Smooth muscle cell (in vitro differentiated cells): ENCODE measurements at regions not wholly inside any gene's neighbourhood (a gene's known extent, or its start where the extent isn't known, plus 50 kb on each side); places are given as distances from the start of the nearest gene placed in this dataset.

Experiments used
- DNase-seq: peaks from one replicate; lab custom pipeline; 2025; ENCODE audit not compliant: unreplicated experiment; lab: John Stamatoyannopoulos, UW
- H2AFZ ChIP-seq: fragments of 200-600 bp; sonication (generic); 2 replicates; pipeline ENCODE4 v1.6.0; 2016; ENCODE audit warnings: antibody characterized with exemption, low read depth, mild to moderate bottlenecking
- H3F3A ChIP-seq: fragments of 200-600 bp; sonication (generic); 2 replicates; pipeline ENCODE4 v1.6.0; 2017; ENCODE audit warnings: antibody characterized with exemption, low read depth
- H3K27ac ChIP-seq: fragments of 200-600 bp; sonication (generic); 2 replicates; pipeline ENCODE4 v1.5.1; 2016; ENCODE audit warnings: low read depth, mild to moderate bottlenecking
- H3K27me3 ChIP-seq: fragments of 200-600 bp; sonication (generic); 2 replicates; pipeline ENCODE4 v1.6.1; 2016; ENCODE audit warnings: low read depth, mild to moderate bottlenecking
- H3K36me3 ChIP-seq: fragments of 200-600 bp; sonication (generic); 2 replicates; pipeline ENCODE4 v1.5.1; 2016; ENCODE audit warnings: low read depth
- H3K4me1 ChIP-seq: fragments of 200-600 bp; sonication (generic); 2 replicates; pipeline ENCODE4 v1.5.1; 2016; ENCODE audit warnings: low read depth
- H3K4me2 ChIP-seq: fragments of 200-600 bp; sonication (generic); 2 replicates; pipeline ENCODE4 v1.6.0; 2016; ENCODE audit warnings: mild to moderate bottlenecking
- H3K4me3 ChIP-seq: fragments of 200-600 bp; sonication (generic); 2 replicates; pipeline ENCODE4 v1.5.1; 2016; ENCODE audit warnings: mild to moderate bottlenecking
- H3K79me2 ChIP-seq: fragments of 200-600 bp; sonication (generic); 2 replicates; pipeline ENCODE4 v1.6.0; 2016; ENCODE audit warnings: low read depth, mild to moderate bottlenecking
- H3K9ac ChIP-seq: fragments of 200-600 bp; sonication (generic); 2 replicates; pipeline ENCODE4 v1.6.0; 2016; ENCODE audit warnings: low read depth
- H3K9me3 ChIP-seq: fragments of 200-600 bp; sonication (generic); replicated peaks from 2 replicates; pipeline ENCODE4 v1.5.1; 2016; ENCODE audit warnings: low read depth
- H4K20me1 ChIP-seq: fragments of 200-600 bp; sonication (generic); 2 replicates; pipeline ENCODE4 v1.6.0; 2016; ENCODE audit warnings: low read depth
- WGBS: methylation state at CpG from one replicate; pipeline ENCODE4 v1.1.7; 2016; ENCODE audit warnings: low lambda C conversion rate; 5-methylcytosine and 5-hydroxymethylcytosine counted together
- TF ChIP-seq, protein P1 (sequence below): fragments of 200-600 bp; sonication (generic); IDR thresholded peaks from 2 replicates; pipeline ENCODE4 v1.5.1; 2017; ENCODE audit warnings: borderline replicate concordance, mild to moderate bottlenecking, antibody characterized with exemption; ENCODE audit not compliant: insufficient read depth, poor library complexity, severe bottlenecking

DNA sequence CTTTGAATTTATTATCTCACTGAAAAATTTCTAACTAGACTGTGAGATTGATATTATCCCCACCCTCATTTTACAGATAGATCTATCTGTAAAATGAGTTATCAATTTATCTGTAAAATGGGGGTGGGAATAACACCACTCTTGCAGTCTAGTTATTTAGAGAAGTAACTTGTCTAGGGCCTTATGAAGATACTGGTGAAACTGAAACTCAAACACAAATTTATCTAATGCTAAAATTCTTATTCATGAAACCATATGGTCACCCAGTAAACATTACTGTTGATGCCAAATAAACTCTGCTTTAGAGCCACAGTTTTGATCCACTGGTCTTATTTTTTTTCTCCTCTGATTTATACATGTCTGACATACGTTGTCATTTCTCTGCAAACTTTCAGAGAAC is 52.1 kb upstream of the SMIM36 start:
- H3K4me3 ChIP-seq = no peak overlapping the region
- DNase-seq = no peak
- TF ChIP-seq, protein P1, sequence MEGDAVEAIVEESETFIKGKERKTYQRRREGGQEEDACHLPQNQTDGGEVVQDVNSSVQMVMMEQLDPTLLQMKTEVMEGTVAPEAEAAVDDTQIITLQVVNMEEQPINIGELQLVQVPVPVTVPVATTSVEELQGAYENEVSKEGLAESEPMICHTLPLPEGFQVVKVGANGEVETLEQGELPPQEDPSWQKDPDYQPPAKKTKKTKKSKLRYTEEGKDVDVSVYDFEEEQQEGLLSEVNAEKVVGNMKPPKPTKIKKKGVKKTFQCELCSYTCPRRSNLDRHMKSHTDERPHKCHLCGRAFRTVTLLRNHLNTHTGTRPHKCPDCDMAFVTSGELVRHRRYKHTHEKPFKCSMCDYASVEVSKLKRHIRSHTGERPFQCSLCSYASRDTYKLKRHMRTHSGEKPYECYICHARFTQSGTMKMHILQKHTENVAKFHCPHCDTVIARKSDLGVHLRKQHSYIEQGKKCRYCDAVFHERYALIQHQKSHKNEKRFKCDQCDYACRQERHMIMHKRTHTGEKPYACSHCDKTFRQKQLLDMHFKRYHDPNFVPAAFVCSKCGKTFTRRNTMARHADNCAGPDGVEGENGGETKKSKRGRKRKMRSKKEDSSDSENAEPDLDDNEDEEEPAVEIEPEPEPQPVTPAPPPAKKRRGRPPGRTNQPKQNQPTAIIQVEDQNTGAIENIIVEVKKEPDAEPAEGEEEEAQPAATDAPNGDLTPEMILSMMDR = no peak
- H2AFZ ChIP-seq = no peak overlapping the region
- no peaks in the 10 kb centered on the region for H3K27me3 ChIP-seq
- no peak overlapping the region for H3K9ac ChIP-seq
- no peaks in the 10 kb centered on the region for H3K36me3 ChIP-seq
- H3K27ac ChIP-seq = no peak overlapping the region
- H3K4me1 ChIP-seq = peaks cover 4% of the 10 kb centered on the region
- WGBS = 93% methylated on average over 1 of the region's 1 CpG
- H3F3A ChIP-seq = no peaks in the 10 kb centered on the region
- H3K4me2 ChIP-seq = no peak overlapping the region
- no peaks in the 10 kb centered on the region for H4K20me1 ChIP-seq
- H3K9me3 ChIP-seq = no peaks in the 10 kb centered on the region
- no peaks in the 10 kb centered on the region for H3K79me2 ChIP-seq

GRCh38 chr17:55561973-55562495 is 50.8 kb upstream of the SMIM36 start:
- H3K9me3 ChIP-seq = no peaks in the 10 kb centered on the region
- H3K9ac ChIP-seq = no peak overlapping the region
- H3K79me2 ChIP-seq = no peaks in the 10 kb centered on the region
- TF ChIP-seq, protein P1 = no peak
- H4K20me1 ChIP-seq = no peaks in the 10 kb centered on the region
- H3K4me1 ChIP-seq = no peaks in the 10 kb centered on the region
- H3K4me3 ChIP-seq = no peak overlapping the region
- no peaks in the 10 kb centered on the region for H3K36me3 ChIP-seq
- H3K4me2 ChIP-seq = no peak overlapping the region
- no peak for DNase-seq
- no peaks in the 10 kb centered on the region for H3K27me3 ChIP-seq
- H3K27ac ChIP-seq = no peak overlapping the region
- H2AFZ ChIP-seq = no peak overlapping the region
- 92% methylated on average over 4 of the region's 4 CpGs for WGBS
- no peaks in the 10 kb centered on the region for H3F3A ChIP-seq

- Histone ChIP-seq H3K36me3 (no peaks in the 10 kb centered on the region), H3K4me2 (no peak overlapping the region), H3F3A (no peaks in the 10 kb centered on the region), H4K20me1 (no peaks in the 10 kb centered on the region), H3K27me3 (no peaks in the 10 kb centered on the region), H3K9ac (no peak overlapping the region), H3K9me3 (no peaks in the 10 kb centered on the region), H2AFZ (no peak overlapping the region), H3K4me1 (no peaks in the 10 kb centered on the region), H3K79me2 (no peaks in the 10 kb centered on the region), H3K27ac (no peak overlapping the region), H3K4me3 (no peak overlapping the region)
- TF ChIP-seq, protein P1 = no peak
- DNase-seq = no peak
- 95% methylated on average over 26 of the region's 26 CpGs for WGBS
These were observed 50.2 kb upstream of the SMIM36 start for GRCh38 chr17:55561316-55561972.
